Pancreas (tissue), 10 donors: ENCODE measurements at regions not wholly inside any gene's neighbourhood (a gene's known extent, or its start where the extent isn't known, plus 50 kb on each side); places are given as distances from the start of the nearest gene placed in this dataset.
A peak's percentile ranks its signal among the peaks of the same experiment; 100 is the strongest.

ENCODE experiments used
- ATAC-seq, 4 donors: fragments of 200-7000 bp; cut with Tn5 transposase; one replicate each; pipeline versions ENCODE4 v1.8.0 to v1.9.1; 2020; ENCODE audit warnings: mild to moderate bottlenecking in 4 of 4, moderate library complexity in 4 of 4
- DNase-seq, 6 donors: peaks; one replicate each; pipeline ENCODE4 v3.0.0-alpha.2; 2020
- FAIRE-seq: peaks from 2 replicates; lab custom pipeline; 2012; peaks lifted over from hg19 to GRCh38; lab: Jason Lieb, UNC
- H3K27ac ChIP-seq, 4 donors: fragments of 200-600 bp; sonication (generic); 1 replicate in 3 of 4; 2 replicates in 1 of 4; pipeline versions ENCODE4 v1.5.0 to v1.8.0; 2020
- H3K27me3 ChIP-seq, 4 donors: fragments of 200-600 bp; one replicate each; pipeline ENCODE4 v1.8.0; 2021
- H3K36me3 ChIP-seq, 3 donors: fragments of 200-600 bp; sonication (generic) in 1 of 3; one replicate each; pipeline versions ENCODE4 v1.5.0 to v1.8.0; 2020 to 2021
- H3K4me1 ChIP-seq, 3 donors: fragments of 200-600 bp; one replicate each; pipeline ENCODE4 v1.8.0; 2021
- H3K4me3 ChIP-seq, 4 donors: fragments of 200-600 bp; sonication (generic) in 2 of 4; one replicate each; pipeline versions ENCODE4 v1.5.0 to v1.8.0; 2020 to 2021
- H3K9me3 ChIP-seq, 4 donors: fragments of 200-600 bp; one replicate each; pipeline ENCODE4 v1.8.0; 2021
- CTCF ChIP-seq, 4 donors: fragments of 200-600 bp; sonication (generic) in 3 of 4; IDR thresholded peaks; one replicate each; pipeline versions ENCODE4 v1.5.0 to v1.8.0; 2021; ENCODE audit warnings: antibody characterized with exemption in 4 of 4
- WGBS, 2 donors: extraction: QIAGEN DNeasy Blood & Tissue Kit; methylation state at CpG; one replicate each; pipeline ENCODE4 v1.1.7; 2013; 5-methylcytosine and 5-hydroxymethylcytosine counted together
- intact Hi-C, 3 donors: fragments of 100-400 bp; cut with DNase I; formaldehyde crosslinking; loops; one replicate each; pipeline versions ENCODE4 v1.11.1 to v1.14.2; 2022
- donor health status: healthy with polysubstance abuse.
- donor health status: DM: no; HTN: no; CAD: no; lungs with moderate emphysema.
- donor health status: DM: no; HTN: no; CAD: no.
- donor health status: control.
- donor health status: control.
- donor health status: Bipolar disorder and iron deficiency.
- donor health status: DM: yes; HTN: yes; CAD: no.
- donor health status: DM: no; HTN: no; CAD: no.
- donor health status: DM: no; HTN: no; CAD: no.
- donor health status: DM: yes; HTN: yes; CAD: no.

- TF ChIP-seq CTCF (IDR thresholded peaks at IDR 0.05) = no peak
- no peak for ATAC-seq
- Histone ChIP-seq H3K4me1 (no peaks in the 10 kb centered on the region), H3K27ac (no peak overlapping the region), H3K36me3 (no peaks in the 10 kb centered on the region), H3K4me3 (no peak overlapping the region), H3K9me3 (no peaks in the 10 kb centered on the region), H3K27me3 (no peaks in the 10 kb centered on the region)
- FAIRE-seq = no peak
- intact Hi-C loops = no loop called here
- 70 to 71% methylated on average over 4 of the region's 4 CpGs for WGBS, 2 donors
- DNase-seq = no peak
Measured at GRCh38 chr3:187903697-187904096, 158.4 kb upstream of the BCL6 start.

GRCh38 chr3:187906416-187906815, 161.1 kb upstream of the BCL6 start:
- Histone ChIP-seq H3K4me1 (no peaks in the 10 kb centered on the region), H3K27ac (no peak overlapping the region), H3K27me3 (no peaks in the 10 kb centered on the region), H3K9me3 (no peaks in the 10 kb centered on the region), H3K36me3 (no peaks in the 10 kb centered on the region), H3K4me3 (no peak overlapping the region)
- no peak for FAIRE-seq
- 72 to 78% methylated on average over 5 of the region's 5 CpGs for WGBS, 2 donors
- TF ChIP-seq CTCF (IDR thresholded peaks at IDR 0.05) = no peak
- intact Hi-C loops = no loop called here
- DNase-seq = no peak
- ATAC-seq = no peak

GRCh38 chr3:187906920-187907319, 161.7 kb upstream of the BCL6 start:
- ATAC-seq (no peak), DNase-seq (no peak), FAIRE-seq (no peak)
- Histone ChIP-seq H3K9me3 (no peaks in the 10 kb centered on the region), H3K27ac (no peak overlapping the region), H3K36me3 (no peaks in the 10 kb centered on the region), H3K4me1 (peaks cover 0 to 3% (median 1%) of the 10 kb centered on the region in 3 donors), H3K4me3 (no peak overlapping the region), H3K27me3 (no peaks in the 10 kb centered on the region)
- TF ChIP-seq CTCF (IDR thresholded peaks at IDR 0.05) = no peak
- intact Hi-C loops = no loop called here
- WGBS, 2 donors = 78 to 89% methylated on average over 5 of the region's 5 CpGs

- intact Hi-C loops = no loop called here
- no peaks in the 10 kb centered on the region for H3K9me3 ChIP-seq
- no peaks in the 10 kb centered on the region for H3K27me3 ChIP-seq
- DNase-seq (no peak), FAIRE-seq (no peak), ATAC-seq (no peak)
- H3K4me3 ChIP-seq = no peak overlapping the region
- no peak overlapping the region for H3K27ac ChIP-seq
- H3K36me3 ChIP-seq = no peaks in the 10 kb centered on the region
- peaks cover 0 to 12% (median 9%) of the 10 kb centered on the region in 3 donors for H3K4me1 ChIP-seq
- no peak for TF ChIP-seq CTCF (IDR thresholded peaks at IDR 0.05)
Measured at GRCh38 chr3:187909866-187910265, 164.6 kb upstream of the BCL6 start.

GRCh38 chr3:187912007-187912406, 166.7 kb upstream of the BCL6 start:
- Histone ChIP-seq H3K4me1 (peaks cover 0 to 12% (median 9%) of the 10 kb centered on the region in 3 donors), H3K4me3 (no peak overlapping the region), H3K27ac (no peak overlapping the region), H3K36me3 (no peaks in the 10 kb centered on the region), H3K9me3 (no peaks in the 10 kb centered on the region), H3K27me3 (no peaks in the 10 kb centered on the region)
- 8 to 15% methylated on average over 3 of the region's 3 CpGs for WGBS, 2 donors
- DNase-seq (no peak), ATAC-seq (peak in 2 of 4 donors; percentile 53 to 67), FAIRE-seq (peak; percentile 43)
- intact Hi-C loops = no loop called here
- no peak for TF ChIP-seq CTCF (IDR thresholded peaks at IDR 0.05)
